ENCODE measurements at regions not wholly inside any gene's neighbourhood (a gene's known extent, or its start where the extent isn't known, plus 50 kb on each side); places are given as distances from the start of the nearest gene placed in this dataset.
"Not testable (repeated sequence)": the region's sequence is repeated elsewhere in the genome, so short reads cannot be mapped to it uniquely, and the experiment has no call there.

DNA sequence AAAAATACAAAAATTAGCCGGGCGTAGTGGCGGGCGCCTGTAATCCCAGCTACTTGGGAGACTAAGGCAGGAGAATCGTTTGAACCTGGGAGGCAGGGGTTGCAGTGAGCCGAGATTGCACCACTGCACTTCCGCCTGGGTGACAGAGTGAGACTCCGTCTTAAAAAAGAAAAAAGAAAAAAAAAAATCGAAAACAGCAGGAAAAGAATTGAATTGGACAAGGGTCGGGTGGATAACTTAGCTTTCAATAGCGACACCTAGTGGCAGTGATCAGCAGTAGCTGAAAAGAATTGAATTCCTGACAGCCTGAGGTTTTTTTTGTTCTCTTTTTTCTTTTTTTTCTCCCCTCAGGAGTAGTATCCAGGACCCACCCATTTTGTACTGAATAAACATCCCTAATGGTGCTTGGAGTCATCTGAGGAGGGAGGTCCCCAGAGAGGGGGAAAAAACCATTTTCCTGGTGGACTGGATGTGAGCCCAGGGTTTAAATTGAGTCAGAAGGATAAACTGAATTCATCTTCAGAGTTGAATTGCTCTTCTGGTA is 55.1 kb downstream of the CYCS start:
- peak overlapping the region in 1 of 3 donors; percentile 53 for H3K27ac Mint-ChIP-seq
- H3K4me1 Mint-ChIP-seq = peaks cover 0 to 10% (median 0%) of the 10 kb centered on the region in 3 donors
- H3K36me3 Mint-ChIP-seq = no peaks in the 10 kb centered on the region

GRCh38 chr7:25068502-25069213 is 56.4 kb downstream of the CYCS start:
- peaks cover 3% of the 10 kb centered on the region for H3K36me3 Mint-ChIP-seq
- peaks cover 0 to 10% (median 0%) of the 10 kb centered on the region in 3 donors for H3K4me1 Mint-ChIP-seq
- H3K27ac Mint-ChIP-seq = no peak overlapping the region
- no peak overlapping the region for H3K4me3 Mint-ChIP-seq
- H3K9me3 Mint-ChIP-seq = no peaks in the 10 kb centered on the region
- H3K27me3 Mint-ChIP-seq = no peaks in the 10 kb centered on the region

More for the DNA sequence above, 55.1 kb downstream of the CYCS start:
- no peaks in the 10 kb centered on the region for H3K27me3 Mint-ChIP-seq
- H3K4me3 Mint-ChIP-seq = peak overlapping the region in 1 of 4 donors; percentile 55
- H3K9me3 Mint-ChIP-seq = no peaks in the 10 kb centered on the region

DNA sequence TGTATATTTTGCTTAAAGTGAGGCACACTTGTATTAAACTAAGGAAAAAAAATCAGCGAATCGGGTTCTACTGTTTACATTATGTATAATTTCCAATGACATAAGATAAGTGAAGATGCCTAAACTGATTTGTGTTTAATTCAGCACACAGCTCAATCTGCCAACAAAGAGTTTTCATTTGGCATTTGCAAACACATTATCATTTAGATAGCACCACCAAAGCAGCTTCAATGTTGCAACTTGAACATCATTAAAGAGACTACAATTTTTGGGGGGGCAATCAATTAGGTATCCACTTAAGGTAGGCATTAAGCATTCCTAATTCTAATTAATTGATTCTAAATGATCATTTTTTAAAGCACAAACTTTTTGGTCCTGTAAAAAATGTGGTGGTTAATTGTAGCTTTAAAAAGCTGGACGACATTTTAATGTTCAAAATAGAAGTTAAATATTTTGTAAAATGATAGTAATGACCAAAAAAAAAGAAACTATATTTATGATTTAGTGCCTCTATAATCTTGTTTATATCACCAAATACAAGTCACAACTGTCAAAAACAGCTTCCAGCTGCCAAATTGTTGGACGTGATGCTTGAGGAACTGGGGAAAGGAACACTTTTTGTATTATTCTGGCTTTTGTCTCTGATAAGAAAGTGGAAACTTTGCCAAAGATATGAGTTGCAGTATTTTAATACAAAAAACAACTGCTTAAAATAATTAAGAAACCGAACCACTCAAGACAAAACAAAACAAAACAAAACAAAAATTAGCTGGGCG is 57.1 kb downstream of the CYCS start:
- H3K9me3 Mint-ChIP-seq = no peaks in the 10 kb centered on the region
- H3K36me3 Mint-ChIP-seq = peaks cover 3% of the 10 kb centered on the region
- peaks cover 0 to 10% (median under 1%) of the 10 kb centered on the region in 3 donors for H3K4me1 Mint-ChIP-seq
- H3K27ac Mint-ChIP-seq = no peak overlapping the region
- no peak overlapping the region for H3K4me3 Mint-ChIP-seq
- H3K27me3 Mint-ChIP-seq = no peaks in the 10 kb centered on the region

- peaks cover 3% of the 10 kb centered on the region for H3K36me3 Mint-ChIP-seq
- peaks cover 1% of the 10 kb centered on the region for H3K27me3 Mint-ChIP-seq
- no peaks in the 10 kb centered on the region for H3K9me3 Mint-ChIP-seq
- peak overlapping the region in 1 of 3 donors; percentile 0 for H3K27ac Mint-ChIP-seq
- peaks cover 0 to 10% (median 3%) of the 10 kb centered on the region in 3 donors for H3K4me1 Mint-ChIP-seq
- no peak overlapping the region for H3K4me3 Mint-ChIP-seq
Measured at GRCh38 chr7:25066253-25066652, 58.8 kb downstream of the CYCS start.

- peaks cover 0 to 3% (median 3%) of the 10 kb centered on the region in 3 donors for H3K4me1 Mint-ChIP-seq
- H3K27ac Mint-ChIP-seq = peak overlapping the region in 1 of 3 donors; percentile 71
- H3K27me3 Mint-ChIP-seq = peaks cover 4% of the 10 kb centered on the region
- peaks cover 0 to 2% (median 0%) of the 10 kb centered on the region in 3 donors for H3K9me3 Mint-ChIP-seq
- H3K36me3 Mint-ChIP-seq = peaks cover 3% of the 10 kb centered on the region
- H3K4me3 Mint-ChIP-seq = no peak overlapping the region
Measured at GRCh38 chr7:25062380-25062779, 62.7 kb downstream of the CYCS start.

GRCh38 chr7:25060487-25061055 is 64.5 kb downstream of the CYCS start:
- no peak overlapping the region for H3K27ac Mint-ChIP-seq
- no peak overlapping the region for H3K4me3 Mint-ChIP-seq
- H3K36me3 Mint-ChIP-seq = peaks cover 4% of the 10 kb centered on the region
- peaks cover 5% of the 10 kb centered on the region for H3K27me3 Mint-ChIP-seq
- peaks cover 0 to 3% (median 3%) of the 10 kb centered on the region in 3 donors for H3K4me1 Mint-ChIP-seq
- peaks cover 0 to 2% (median 0%) of the 10 kb centered on the region in 3 donors for H3K9me3 Mint-ChIP-seq

- Mint-ChIP-seq H3K4me1 (peaks cover 0 to 3% (median 3%) of the 10 kb centered on the region in 3 donors), H3K27me3 (peaks cover 5% of the 10 kb centered on the region), H3K4me3 (no peak overlapping the region), H3K27ac (no peak overlapping the region), H3K36me3 (peaks cover 3% of the 10 kb centered on the region), H3K9me3 (peaks cover 0 to 2% (median 0%) of the 10 kb centered on the region in 3 donors)
Measured at GRCh38 chr7:25059576-25059975, 65.5 kb downstream of the CYCS start.

GRCh38 chr7:25056368-25056767 is 68.7 kb downstream of the CYCS start:
- Mint-ChIP-seq H3K27ac (no peak overlapping the region), H3K4me3 (no peak overlapping the region), H3K36me3 (peaks cover 1% of the 10 kb centered on the region), H3K9me3 (peaks cover 0 to 2% (median 0%) of the 10 kb centered on the region in 3 donors), H3K27me3 (peaks cover 4% of the 10 kb centered on the region), H3K4me1 (peaks cover 0 to 3% (median 0%) of the 10 kb centered on the region in 3 donors)

GRCh38 chr7:25055520-25056220 is 69.4 kb downstream of the CYCS start:
- Mint-ChIP-seq H3K27ac (no peak overlapping the region), H3K4me3 (no peak overlapping the region), H3K9me3 (peaks cover 0 to 4% (median 0%) of the 10 kb centered on the region in 3 donors), H3K4me1 (peaks cover 0 to 3% (median 0%) of the 10 kb centered on the region in 3 donors), H3K36me3 (peaks cover 1% of the 10 kb centered on the region), H3K27me3 (peaks cover 4% of the 10 kb centered on the region)

DNA sequence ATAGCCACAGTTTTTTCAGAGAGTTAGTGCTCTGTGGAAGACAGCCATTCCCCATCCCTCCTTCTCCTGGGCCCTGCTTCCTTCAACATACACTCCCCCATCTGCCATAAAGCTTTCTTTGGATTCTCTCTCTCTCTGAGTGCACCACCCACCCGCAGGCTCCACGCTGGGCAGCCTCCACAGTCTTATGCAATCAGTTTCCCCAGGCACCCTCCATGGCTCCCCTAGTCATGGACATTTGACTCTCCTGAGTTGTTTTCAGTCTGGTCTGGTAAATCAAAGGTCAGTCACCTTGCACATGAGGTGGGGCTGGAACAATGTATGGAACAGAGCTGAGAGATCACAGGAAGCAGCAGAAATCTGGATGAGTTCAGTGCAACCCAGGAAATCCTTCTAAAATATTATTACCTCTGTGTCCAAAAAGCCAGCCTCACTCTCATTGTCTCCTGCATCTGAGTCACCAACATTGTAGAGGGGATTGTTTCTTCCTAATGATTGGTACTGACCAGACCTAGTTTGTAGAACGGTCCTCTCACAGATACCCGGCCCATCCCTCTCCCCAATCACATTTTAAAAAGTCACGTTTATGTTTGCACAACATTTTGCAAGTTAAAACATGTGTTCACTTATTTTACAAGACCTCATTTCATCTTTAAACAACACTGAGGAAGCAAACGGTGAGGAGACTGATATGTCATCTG is 70.1 kb downstream of the CYCS start:
- Mint-ChIP-seq H3K4me1 (peaks cover 0 to 3% (median 0%) of the 10 kb centered on the region in 3 donors), H3K27ac (no peak overlapping the region), H3K36me3 (peaks cover 1% of the 10 kb centered on the region), H3K4me3 (no peak overlapping the region), H3K27me3 (peaks cover 4% of the 10 kb centered on the region), H3K9me3 (peaks cover 0 to 4% (median 0%) of the 10 kb centered on the region in 3 donors)

GRCh38 chr7:25050223-25050622 is 70.2 kb upstream of the OSBPL3 start:
- no peaks in the 10 kb centered on the region for H3K4me1 Mint-ChIP-seq
- no peaks in the 10 kb centered on the region for H3K36me3 Mint-ChIP-seq
- H3K4me3 Mint-ChIP-seq = no peak overlapping the region
- no peak overlapping the region for H3K27ac Mint-ChIP-seq
- H3K9me3 Mint-ChIP-seq = peaks cover 0 to 2% (median 0%) of the 10 kb centered on the region in 3 donors
- H3K27me3 Mint-ChIP-seq = peaks cover 1% of the 10 kb centered on the region

GRCh38 chr7:25048444-25048834 is 68.5 kb upstream of the OSBPL3 start:
- Mint-ChIP-seq H3K36me3 (no peaks in the 10 kb centered on the region), H3K27me3 (no peaks in the 10 kb centered on the region), H3K9me3 (peaks cover 0 to 2% (median 0%) of the 10 kb centered on the region in 3 donors), H3K27ac (no peak overlapping the region), H3K4me1 (no peaks in the 10 kb centered on the region), H3K4me3 (no peak overlapping the region)

DNA sequence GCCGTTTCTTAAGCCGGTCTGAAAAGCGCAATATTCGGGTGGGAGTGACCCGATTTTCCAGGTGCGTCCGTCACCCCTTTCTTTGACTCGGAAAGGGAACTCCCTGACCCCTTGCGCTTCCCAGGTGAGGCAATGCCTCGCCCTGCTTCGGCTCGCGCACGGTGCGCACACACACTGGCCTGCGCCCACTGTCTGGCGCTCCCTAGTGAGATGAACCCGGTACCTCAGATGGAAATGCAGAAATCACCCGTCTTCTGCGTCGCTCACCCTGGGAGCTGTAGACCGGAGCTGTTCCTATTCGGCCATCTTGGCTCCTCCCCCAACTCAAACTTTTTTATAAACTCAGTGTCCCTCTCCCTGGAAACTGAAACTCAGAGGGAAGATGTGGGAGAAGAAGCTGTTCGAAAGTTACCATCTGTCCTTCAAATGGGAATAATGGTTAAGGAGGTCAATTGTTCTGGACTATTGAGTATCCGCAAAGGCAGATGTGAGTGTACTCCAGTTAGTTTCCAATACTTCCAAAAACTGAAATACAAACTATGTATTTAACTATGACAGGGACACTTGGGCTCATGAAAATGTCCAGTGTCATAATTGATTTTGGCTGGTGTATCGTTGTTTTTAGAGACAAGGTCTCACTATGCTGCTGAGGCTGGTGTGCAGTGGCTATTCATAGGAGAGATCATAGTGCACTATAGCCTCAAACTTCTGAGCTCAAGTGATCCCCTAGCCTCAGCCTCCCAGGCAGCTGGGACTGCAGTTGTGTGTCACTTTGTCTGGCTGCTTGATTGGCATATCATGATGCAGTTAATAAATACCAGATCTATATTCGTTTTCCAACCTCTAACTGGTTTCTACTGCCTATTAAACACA is 67.8 kb upstream of the OSBPL3 start:
- H3K4me1 Mint-ChIP-seq, H3K36me3 Mint-ChIP-seq, H3K9me3 Mint-ChIP-seq, H3K27me3 Mint-ChIP-seq, H3K27ac Mint-ChIP-seq, H3K4me3 Mint-ChIP-seq: not testable (repeated sequence)
